CD14-positive monocyte (primary cell): ENCODE measurements at regions not wholly inside any gene's neighbourhood (a gene's known extent, or its start where the extent isn't known, plus 50 kb on each side); places are given as distances from the start of the nearest gene placed in this dataset.

Experiments used
- DNase-seq, 3 donors: peaks; one replicate each; pipeline ENCODE4 v3.0.0-alpha.2; 2011 to 2022
- H2AFZ ChIP-seq: 2 replicates; pipeline ENCODE4 v1.6.0; 2012; ENCODE audit warnings: mild to moderate bottlenecking, low read depth, low read length, inconsistent platforms; ENCODE audit not compliant: insufficient read depth, poor library complexity, severe bottlenecking
- H3K27ac ChIP-seq, 2 donors: 1 replicate in 1 of 2; 2 replicates in 1 of 2; pipeline ENCODE4 v1.5.1; 2012 to 2013; ENCODE audit warnings: low read length in 2 of 2, control low read depth in 1 of 2, inconsistent platforms in 1 of 2, low read depth in 1 of 2, mild to moderate bottlenecking in 1 of 2
- H3K27me3 ChIP-seq, 2 donors: one replicate each; pipeline versions ENCODE4 v1.6.0 to v1.6.1; 2011 to 2013; ENCODE audit warnings: low read length in 2 of 2; ENCODE audit not compliant: control insufficient read depth in 2 of 2, insufficient read depth in 2 of 2
- H3K36me3 ChIP-seq, 2 donors: replicated peaks in 1 of 2; 1 replicate in 1 of 2; 2 replicates in 1 of 2; pipeline versions ENCODE4 v1.5.1 to v1.6.1; 2012 to 2013; ENCODE audit warnings: low read length in 2 of 2, control low read depth in 1 of 2, inconsistent platforms in 1 of 2, mild to moderate bottlenecking in 1 of 2; ENCODE audit not compliant: insufficient read depth in 2 of 2, control insufficient read depth in 1 of 2
- H3K4me1 ChIP-seq, 2 donors: 1 replicate in 1 of 2; 2 replicates in 1 of 2; pipeline versions ENCODE4 v1.5.1 to v1.6.1; 2012 to 2013; ENCODE audit warnings: low read length in 2 of 2, control low read depth in 1 of 2, inconsistent platforms in 1 of 2, mild to moderate bottlenecking in 1 of 2, moderate library complexity in 1 of 2; ENCODE audit not compliant: insufficient read depth in 2 of 2, control insufficient read depth in 1 of 2
- H3K4me2 ChIP-seq: replicated peaks from 2 replicates; pipeline ENCODE3; 2012; ENCODE audit warnings: low read length, moderate library complexity, mild to moderate bottlenecking; ENCODE audit not compliant: poor library complexity, severe bottlenecking; ENCODE audit errors: extremely low read depth
- H3K4me3 ChIP-seq, 3 experiments: fragments of 200-600 bp in 1 of 3; sonication (generic) in 1 of 3; replicated peaks in 1 of 3; 1 replicate in 2 of 3; 2 replicates in 1 of 3; pipeline ENCODE4 v1.5.1; 2011 to 2013; ENCODE audit warnings: low read length in 3 of 3, mild to moderate bottlenecking in 3 of 3, control low read depth in 2 of 3, low read depth in 2 of 3, inconsistent platforms in 1 of 3, moderate library complexity in 1 of 3
- H3K79me2 ChIP-seq: 2 replicates; pipeline ENCODE4 v1.6.0; 2012; ENCODE audit warnings: mild to moderate bottlenecking, control low read depth, inconsistent platforms, low read length, moderate library complexity; ENCODE audit not compliant: insufficient read depth
- H3K9ac ChIP-seq: 2 replicates; pipeline ENCODE4 v1.6.0; 2017; ENCODE audit warnings: low read length, mild to moderate bottlenecking; ENCODE audit not compliant: insufficient read depth, poor library complexity, severe bottlenecking
- H3K9me3 ChIP-seq, 2 donors: replicated peaks in 1 of 2; 1 replicate in 1 of 2; 2 replicates in 1 of 2; pipeline versions ENCODE4 v1.5.1 to v1.6.1; 2012 to 2013; ENCODE audit warnings: low read length in 2 of 2, control low read depth in 1 of 2; ENCODE audit not compliant: control insufficient read depth in 1 of 2, insufficient read depth in 1 of 2
- H4K20me1 ChIP-seq: 2 replicates; pipeline ENCODE4 v1.6.0; 2012; ENCODE audit warnings: mild to moderate bottlenecking, low read length, control low read depth, moderate library complexity; ENCODE audit not compliant: insufficient read depth
- H3K27ac Mint-ChIP-seq, 7 donors: one replicate each; pipeline ENCODE4 v1.8.0; 2020; ENCODE audit warnings: mild to moderate bottlenecking in 7 of 7, mixed read lengths in 7 of 7, moderate library complexity in 6 of 7, inconsistent platforms in 2 of 7
- H3K27me3 Mint-ChIP-seq, 3 donors: one replicate each; pipeline ENCODE4 v1.8.0; 2021 to 2022; ENCODE audit warnings: low read depth in 3 of 3, mild to moderate bottlenecking in 3 of 3, mixed read lengths in 3 of 3, moderate library complexity in 3 of 3, inconsistent platforms in 1 of 3
- H3K36me3 Mint-ChIP-seq, 2 donors: one replicate each; pipeline ENCODE4 v1.8.0; 2020; ENCODE audit warnings: mixed read lengths in 2 of 2, inconsistent platforms in 1 of 2, mild to moderate bottlenecking in 1 of 2
- H3K4me1 Mint-ChIP-seq: one replicate; pipeline ENCODE4 v1.8.0; 2020; ENCODE audit warnings: mild to moderate bottlenecking, mixed read lengths
- H3K4me3 Mint-ChIP-seq, 2 donors: one replicate each; pipeline ENCODE4 v1.8.0; 2020; ENCODE audit warnings: mild to moderate bottlenecking in 2 of 2, mixed read lengths in 2 of 2, moderate library complexity in 1 of 2
- H3K9me3 Mint-ChIP-seq, 7 donors: one replicate each; pipeline ENCODE4 v1.8.0; 2020 to 2022; ENCODE audit warnings: mixed read lengths in 7 of 7, mild to moderate bottlenecking in 6 of 7, moderate library complexity in 6 of 7, inconsistent platforms in 2 of 7
- CTCF ChIP-seq: fragments of 200-600 bp; IDR thresholded peaks from one replicate; pipeline ENCODE4 v1.8.0; 2022; ENCODE audit warnings: antibody characterized with exemption, mild to moderate bottlenecking
- WGBS: methylation state at CpG from one replicate; pipeline ENCODE4 v1.1.5; 2013; ENCODE audit warnings: missing lambda C conversion rate; ENCODE audit not compliant: insufficient coverage; 5-methylcytosine and 5-hydroxymethylcytosine counted together
- intact Hi-C, 2 donors: fragments of 100-400 bp; cut with micrococcal nuclease; formaldehyde crosslinking; loops; one replicate each; pipeline versions ENCODE4 v1.15.0 to v1.15.1; 2023

- Histone ChIP-seq H3K4me3 (no peak overlapping the region), H3K4me1 (no peaks in the 10 kb centered on the region), H3K27me3 (no peaks in the 10 kb centered on the region), H4K20me1 (no peaks in the 10 kb centered on the region), H3K9ac (no peak overlapping the region), H3K4me2 (no peak overlapping the region), H2AFZ (no peak overlapping the region), H3K9me3 (no peaks in the 10 kb centered on the region), H3K79me2 (no peaks in the 10 kb centered on the region), H3K36me3 (no peaks in the 10 kb centered on the region), H3K27ac (no peak overlapping the region)
- Mint-ChIP-seq H3K9me3 (peaks cover 0 to 4% (median 3%) of the 10 kb centered on the region in 7 donors), H3K4me1 (no peaks in the 10 kb centered on the region), H3K4me3 (no peak overlapping the region), H3K27ac (no peak overlapping the region), H3K27me3 (no peaks in the 10 kb centered on the region), H3K36me3 (no peaks in the 10 kb centered on the region)
- intact Hi-C loops = loop anchor here in 1 of 2 donors (10.0 kb wide), 1 partner anchor 912 kb away; no protein-coding TSS in a partner anchor
- no CpG with 5 or more reads among the region's 2 CpGs for WGBS
- no peak for TF ChIP-seq CTCF
- DNase-seq = no peak
Measured at GRCh38 chr13:84912720-84913119, 886.5 kb downstream of the SLITRK6 start.

- Mint-ChIP-seq H3K36me3 (no peaks in the 10 kb centered on the region), H3K27me3 (no peaks in the 10 kb centered on the region), H3K4me1 (no peaks in the 10 kb centered on the region), H3K27ac (no peak overlapping the region), H3K4me3 (no peak overlapping the region), H3K9me3 (peaks cover 0 to 7% (median 4%) of the 10 kb centered on the region in 7 donors)
- H3K4me2 ChIP-seq = no peak overlapping the region
- no peaks in the 10 kb centered on the region for H3K4me1 ChIP-seq
- intact Hi-C loops = loop anchor here in 1 of 2 donors (10.0 kb wide), 1 partner anchor 914 kb away; no protein-coding TSS in a partner anchor
- no peaks in the 10 kb centered on the region for H3K9me3 ChIP-seq
- WGBS = no CpG with 5 or more reads among the region's 2 CpGs
- no peak for DNase-seq
- no peak overlapping the region for H2AFZ ChIP-seq
- TF ChIP-seq CTCF = no peak
- H3K36me3 ChIP-seq = no peaks in the 10 kb centered on the region
- H3K27ac ChIP-seq = no peak overlapping the region
- H3K27me3 ChIP-seq = no peaks in the 10 kb centered on the region
- no peaks in the 10 kb centered on the region for H3K79me2 ChIP-seq
- H4K20me1 ChIP-seq = no peaks in the 10 kb centered on the region
- no peak overlapping the region for H3K9ac ChIP-seq
- no peak overlapping the region for H3K4me3 ChIP-seq
Measured at GRCh38 chr13:84910423-84910822, 888.8 kb downstream of the SLITRK6 start.
